AG09319 (cell line): ENCODE measurements at regions not wholly inside any gene's neighbourhood (a gene's known extent, or its start where the extent isn't known, plus 50 kb on each side); places are given as distances from the start of the nearest gene placed in this dataset.

Experiments
- DNase-seq: peaks from one replicate; pipeline ENCODE4 v3.0.0-alpha.2; 2010; ENCODE audit warnings: low read depth; ENCODE audit errors: extremely low read depth
- CTCF ChIP-seq: IDR thresholded peaks from 2 replicates; pipeline ENCODE4 v1.5.1; 2011; ENCODE audit warnings: low read depth, mild to moderate bottlenecking, inconsistent platforms, low read length, moderate library complexity

- no peak for DNase-seq
- TF ChIP-seq CTCF, result no peak
These were observed 318.5 kb upstream of the ARPP21 start for GRCh38 chr3:35320646-35321407.

- TF ChIP-seq CTCF, result no peak
- no peak for DNase-seq
These were observed 317.3 kb upstream of the ARPP21 start for GRCh38 chr3:35322070-35322469.

GRCh38 chr3:35335703-35336102 is 303.6 kb upstream of the ARPP21 start:
- no peak for TF ChIP-seq CTCF
- no peak for DNase-seq

- DNase-seq, result no peak
- TF ChIP-seq CTCF, result no peak
These were observed 302.7 kb upstream of the ARPP21 start for GRCh38 chr3:35336601-35337000.

GRCh38 chr3:35338186-35338585 is 301.1 kb upstream of the ARPP21 start:
- TF ChIP-seq CTCF, result no peak
- DNase-seq, result no peak

GRCh38 chr3:35380196-35380595 is 259.1 kb upstream of the ARPP21 start:
- no peak for DNase-seq
- TF ChIP-seq CTCF, result no peak

GRCh38 chr3:35383216-35383615 is 256.1 kb upstream of the ARPP21 start:
- TF ChIP-seq CTCF, result no peak

More at GRCh38 chr3:35383216-35383615, 256.1 kb upstream of the ARPP21 start:
- no peak for DNase-seq
